IMR-90 (cell line): ENCODE measurements at regions not wholly inside any gene's neighbourhood (a gene's known extent, or its start where the extent isn't known, plus 50 kb on each side); places are given as distances from the start of the nearest gene placed in this dataset.

Experiments
- ATAC-seq: fragments of 200-7000 bp; cut with Tn5 transposase; 2 replicates; pipeline ENCODE4 v1.9.1; 2020; ENCODE audit warnings: low read depth, mild to moderate bottlenecking, moderate library complexity
- BruUV-seq: library from RNA; stranded (reverse); fragments of 400-500 nt; replicated peaks from 2 replicates; lab custom pipeline; 2021; lab: Mats Ljungman, UMichigan
- CTCF ChIA-PET: fragments of 300-600 bp; formaldehyde crosslinking; extraction: SDS; loops from one replicate; lab custom pipeline; 2021; ENCODE audit warnings: antibody characterized with exemption; lab: Yijun Ruan, JAX
- POLR2A ChIA-PET: fragments of 300-600 bp; sonication (Branson Sonifier 250); formaldehyde crosslinking; loops from one replicate; lab custom pipeline; 2022; ENCODE audit warnings: antibody characterized with exemption; ENCODE audit not compliant: unreplicated experiment; lab: Charles Lee
- DNase-seq: peaks from one replicate; pipeline ENCODE4 v3.0.0; 2013
- H2AFZ ChIP-seq: replicated peaks from 2 replicates; pipeline ENCODE3; 2013; ENCODE audit warnings: low read length, mild to moderate bottlenecking; ENCODE audit not compliant: poor library complexity
- H2AK5ac ChIP-seq: 2 replicates; pipeline ENCODE4 v1.6.1; 2013; ENCODE audit warnings: low read depth, low read length, inconsistent platforms
- H2AK9ac ChIP-seq: replicated peaks from 2 replicates; pipeline ENCODE3; 2013; ENCODE audit warnings: mild to moderate bottlenecking, low read depth, low read length, moderate library complexity; ENCODE audit not compliant: poor library complexity
- H2BK120ac ChIP-seq: 2 replicates; pipeline ENCODE4 v1.6.1; 2013; ENCODE audit warnings: low read depth, low read length, inconsistent platforms
- H2BK15ac ChIP-seq: 3 replicates; pipeline ENCODE4 v1.6.1; 2013; ENCODE audit warnings: low read depth, low read length, inconsistent platforms
- H2BK20ac ChIP-seq: 2 replicates; pipeline ENCODE4 v1.6.1; 2013; ENCODE audit warnings: low read depth, mild to moderate bottlenecking, inconsistent platforms, low read length, moderate library complexity
- H2BK5ac ChIP-seq: 2 replicates; pipeline ENCODE4 v1.6.1; 2013; ENCODE audit warnings: mild to moderate bottlenecking, low read depth, low read length, inconsistent platforms; ENCODE audit not compliant: poor library complexity, severe bottlenecking
- H3K14ac ChIP-seq: replicated peaks from 2 replicates; pipeline ENCODE4 v1.6.1; 2013; ENCODE audit warnings: low read depth, low read length, inconsistent platforms
- H3K18ac ChIP-seq: 2 replicates; pipeline ENCODE4 v1.6.1; 2013; ENCODE audit warnings: low read depth, low read length, control low read depth
- H3K23ac ChIP-seq: 2 replicates; pipeline ENCODE4 v1.6.1; 2013; ENCODE audit warnings: low read depth, low read length, inconsistent platforms
- H3K27ac ChIP-seq: 2 replicates; pipeline ENCODE4 v1.5.1; 2013; ENCODE audit warnings: mild to moderate bottlenecking, control low read depth, low read length; ENCODE audit not compliant: insufficient read depth
- H3K27me3 ChIP-seq: 2 replicates; pipeline ENCODE4 v1.6.1; 2013; ENCODE audit warnings: low read length; ENCODE audit not compliant: control insufficient read depth, insufficient read depth
- H3K36me3 ChIP-seq: 2 replicates; pipeline ENCODE4 v1.6.1; 2013; ENCODE audit warnings: low read length, mixed read lengths; ENCODE audit not compliant: control insufficient read depth, insufficient read depth
- H3K4ac ChIP-seq: 2 replicates; pipeline ENCODE4 v1.6.1; 2013; ENCODE audit warnings: low read depth, low read length, inconsistent platforms
- H3K4me1 ChIP-seq: 2 replicates; pipeline ENCODE4 v1.6.1; 2013; ENCODE audit warnings: low read length, mixed read lengths; ENCODE audit not compliant: control insufficient read depth, insufficient read depth
- H3K4me2 ChIP-seq: 2 replicates; pipeline ENCODE4 v1.6.1; 2013; ENCODE audit warnings: low read depth, mild to moderate bottlenecking, control low read depth, low read length, moderate library complexity
- H3K4me3 ChIP-seq: 2 replicates; pipeline ENCODE4 v1.5.1; 2013; ENCODE audit warnings: low read depth, mild to moderate bottlenecking, control low read depth, low read length, moderate library complexity; ENCODE audit not compliant: insufficient read depth
- H3K56ac ChIP-seq: 2 replicates; pipeline ENCODE4 v1.6.1; 2013; ENCODE audit warnings: low read length, inconsistent platforms; ENCODE audit not compliant: insufficient read depth; ENCODE audit errors: extremely low read depth
- H3K79me1 ChIP-seq, 2 experiments: 2 replicates each; pipeline ENCODE4 v1.6.1; 2013; ENCODE audit warnings: low read length in 2 of 2, inconsistent platforms in 1 of 2, low read depth in 1 of 2
- H3K9ac ChIP-seq: 2 replicates; pipeline ENCODE4 v1.6.1; 2013; ENCODE audit warnings: low read depth, low read length, control low read depth
- H3K9me1 ChIP-seq: 2 replicates; pipeline ENCODE4 v1.6.1; 2013; ENCODE audit warnings: low read length, inconsistent platforms; ENCODE audit not compliant: insufficient read depth
- H3K9me3 ChIP-seq: 2 replicates; pipeline ENCODE4 v1.6.1; 2013; ENCODE audit warnings: low read length; ENCODE audit not compliant: control insufficient read depth, insufficient read depth
- H4K20me1 ChIP-seq: 2 replicates; pipeline ENCODE4 v1.6.1; 2013; ENCODE audit warnings: low read length, inconsistent platforms; ENCODE audit not compliant: insufficient read depth
- H4K5ac ChIP-seq: 2 replicates; pipeline ENCODE4 v1.6.1; 2013; ENCODE audit warnings: mild to moderate bottlenecking, low read depth, low read length, control low read depth
- H4K8ac ChIP-seq, 2 experiments: 2 replicates each; pipeline ENCODE4 v1.6.1; 2013; ENCODE audit warnings: low read depth in 2 of 2, low read length in 2 of 2, control low read depth in 1 of 2, inconsistent platforms in 1 of 2
- H4K91ac ChIP-seq: 2 replicates; pipeline ENCODE4 v1.6.1; 2013; ENCODE audit warnings: low read depth, low read length, inconsistent platforms; ENCODE audit not compliant: insufficient read depth
- CEBPB ChIP-seq: IDR thresholded peaks from 2 replicates; pipeline ENCODE4 v1.6.1; 2012; ENCODE audit warnings: low read depth, low read length, improper control_type of control experiment
- ELK1 ChIP-seq: fragments of 150-350 bp; IDR thresholded peaks from 2 replicates; pipeline ENCODE4 v1.6.1; 2016; ENCODE audit warnings: low read depth, mild to moderate bottlenecking, low read length, moderate library complexity, borderline replicate concordance
- FOS ChIP-seq: fragments of 150-350 bp; IDR thresholded peaks from 2 replicates; pipeline ENCODE4 v1.6.1; 2016; ENCODE audit warnings: low read depth, low read length
- MAFK ChIP-seq: IDR thresholded peaks from 2 replicates; pipeline ENCODE4 v1.6.1; 2012; ENCODE audit warnings: low read depth, low read length, improper control_type of control experiment
- MAZ ChIP-seq: IDR thresholded peaks from 2 replicates; pipeline ENCODE4 v1.6.1; 2012; ENCODE audit warnings: low read depth, mild to moderate bottlenecking, low read length, improper control_type of control experiment, moderate library complexity, borderline replicate concordance
- MXI1 ChIP-seq: IDR thresholded peaks from 2 replicates; pipeline ENCODE4 v1.6.1; 2012; ENCODE audit warnings: low read depth, mild to moderate bottlenecking, low read length, moderate library complexity, borderline replicate concordance
- NFE2L2 ChIP-seq: fragments of 150-350 bp; IDR thresholded peaks from 2 replicates; pipeline ENCODE4 v1.6.1; 2016; ENCODE audit warnings: low read depth, mild to moderate bottlenecking, low read length
- RAD21 ChIP-seq: IDR thresholded peaks from 2 replicates; pipeline ENCODE4 v1.6.1; 2012; ENCODE audit warnings: low read length, improper control_type of control experiment
- RCOR1 ChIP-seq: IDR thresholded peaks from 2 replicates; pipeline ENCODE4 v1.6.1; 2012; ENCODE audit warnings: mild to moderate bottlenecking, low read length, improper control_type of control experiment; ENCODE audit not compliant: insufficient replicate concordance
- SMC3 ChIP-seq: fragments of 150-350 bp; IDR thresholded peaks from 2 replicates; pipeline ENCODE4 v1.6.1; 2016; ENCODE audit warnings: low read depth, mild to moderate bottlenecking, antibody characterized with exemption, low read length, moderate library complexity
- WGBS, 2 experiments: methylation state at CpG; one replicate each; pipeline versions ENCODE4 v1.1.5 to v1.1.7; 2013; ENCODE audit warnings: missing lambda C conversion rate in 2 of 2; ENCODE audit not compliant: insufficient read length in 1 of 2; ENCODE audit errors: extremely low coverage in 2 of 2; 5-methylcytosine and 5-hydroxymethylcytosine counted together
- dilution Hi-C: fragments of 300-500 bp; cut with HindIII; formaldehyde crosslinking; loops from one replicate; pipeline ENCODE4 v1.14.3; 2018; ENCODE audit warnings: low sequenced_read_pairs; ENCODE audit not compliant: unreplicated experiment
- in situ Hi-C: fragments of 300-500 bp; cut with MboI; formaldehyde crosslinking; loops from 3 replicates; pipeline ENCODE4 v1.14.3; 2019; ENCODE audit warnings: low sequenced_read_pairs, inconsistent platforms, mixed read lengths
- intact Hi-C: fragments of 100-400 bp; cut with micrococcal nuclease; formaldehyde crosslinking; loops from 2 replicates; pipeline ENCODE4 v1.10.0; 2022
- TF ChIP-seq, protein P1 (sequence below): fragments of 150-350 bp; IDR thresholded peaks from 2 replicates; pipeline ENCODE4 v1.6.1; 2017; ENCODE audit warnings: mild to moderate bottlenecking, antibody characterized with exemption, low read length, low read depth

DNA sequence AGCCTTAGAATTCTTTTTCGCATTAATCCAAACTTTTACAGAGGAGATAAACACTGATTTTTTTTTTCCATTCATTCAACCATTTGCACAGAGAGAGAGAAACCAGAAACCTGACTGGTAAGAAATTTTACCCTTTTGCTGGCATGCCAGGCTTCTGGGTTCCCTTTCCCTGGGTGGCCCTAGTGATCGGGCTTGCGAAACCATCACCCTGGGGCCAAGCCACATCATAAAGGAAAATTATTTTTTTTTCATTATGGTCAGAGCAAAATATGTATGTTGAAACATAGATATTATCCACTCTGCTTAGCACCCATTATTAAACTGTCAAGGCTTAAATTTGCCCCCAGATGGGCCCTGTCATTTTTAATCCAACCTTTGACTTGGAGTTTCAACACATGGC, 55.4 kb upstream of the INHBA start:
- CTCF ChIA-PET = no interaction called here
- no TSS peak for BruUV-seq

More for the DNA sequence above, 55.4 kb upstream of the INHBA start:
- ATAC-seq (no peak), DNase-seq (no peak)
- 100% methylated on average over 1 of the region's 3 CpGs; no CpG with 5 or more reads in 1 of the 2 experiments for WGBS, 2 experiments
- no peak overlapping the region for H2BK15ac ChIP-seq
- H3K4me1 ChIP-seq = no peaks in the 10 kb centered on the region
- no peak overlapping the region for H3K56ac ChIP-seq
- no peak overlapping the region for H2BK5ac ChIP-seq
- no peak overlapping the region for H4K5ac ChIP-seq
- no peak overlapping the region for H2AFZ ChIP-seq
- H4K8ac ChIP-seq = no peak overlapping the region
- H3K9me3 ChIP-seq = peaks cover 7% of the 10 kb centered on the region
- dilution Hi-C loops = no loop called here
- in situ Hi-C loops = no loop called here
- H2AK5ac ChIP-seq = no peak overlapping the region
- H3K27me3 ChIP-seq = no peaks in the 10 kb centered on the region
- no peak overlapping the region for H3K18ac ChIP-seq
- H3K4me2 ChIP-seq = no peak overlapping the region
- no peaks in the 10 kb centered on the region for H3K36me3 ChIP-seq
- no peak overlapping the region for H3K9ac ChIP-seq
- intact Hi-C loops = no loop called here
- H4K20me1 ChIP-seq = no peaks in the 10 kb centered on the region
- no peak overlapping the region for H4K91ac ChIP-seq
- no peak overlapping the region for H2BK20ac ChIP-seq
- H2BK120ac ChIP-seq = no peak overlapping the region
- H2AK9ac ChIP-seq = no peak overlapping the region
- POLR2A ChIA-PET = no interaction called here
- no peak overlapping the region for H3K4me3 ChIP-seq
- H3K79me1 ChIP-seq = no peaks in the 10 kb centered on the region
- no peak for TF ChIP-seq RAD21
- TF ChIP-seq, protein P1, sequence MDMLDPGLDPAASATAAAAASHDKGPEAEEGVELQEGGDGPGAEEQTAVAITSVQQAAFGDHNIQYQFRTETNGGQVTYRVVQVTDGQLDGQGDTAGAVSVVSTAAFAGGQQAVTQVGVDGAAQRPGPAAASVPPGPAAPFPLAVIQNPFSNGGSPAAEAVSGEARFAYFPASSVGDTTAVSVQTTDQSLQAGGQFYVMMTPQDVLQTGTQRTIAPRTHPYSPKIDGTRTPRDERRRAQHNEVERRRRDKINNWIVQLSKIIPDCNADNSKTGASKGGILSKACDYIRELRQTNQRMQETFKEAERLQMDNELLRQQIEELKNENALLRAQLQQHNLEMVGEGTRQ = no peak
- no peak for TF ChIP-seq MXI1
- no peak for TF ChIP-seq MAZ
- no peak for TF ChIP-seq MAFK
- TF ChIP-seq ELK1 = no peak
- no peak for TF ChIP-seq SMC3
- no peak for TF ChIP-seq RCOR1
- TF ChIP-seq CEBPB = no peak
- no peak for TF ChIP-seq NFE2L2
- no peak for TF ChIP-seq FOS
- H3K9me1 ChIP-seq = no peaks in the 10 kb centered on the region
- no peak overlapping the region for H3K23ac ChIP-seq
- H3K14ac ChIP-seq = no peak overlapping the region
- no peak overlapping the region for H3K4ac ChIP-seq
- no peak overlapping the region for H3K27ac ChIP-seq
